Fibroblast of lung (primary cell): ENCODE measurements at regions not wholly inside any gene's neighbourhood (a gene's known extent, or its start where the extent isn't known, plus 50 kb on each side); places are given as distances from the start of the nearest gene placed in this dataset.

Experiments
- EZH2 ChIP-seq: IDR thresholded peaks from 2 replicates; pipeline ENCODE4 v1.5.1; 2012; ENCODE audit warnings: low read length, control low read depth, mild to moderate bottlenecking; ENCODE audit errors: missing control alignments
- TF ChIP-seq, protein P1 (sequence below), 2 donors: IDR thresholded peaks in 1 of 2; conservative IDR thresholded peaks in 1 of 2; 1 replicate in 1 of 2; 2 replicates in 1 of 2; pipeline ENCODE4 v1.5.1; 2011 to 2012; ENCODE audit warnings: low read length in 2 of 2, control low read depth in 1 of 2, inconsistent platforms in 1 of 2, low read depth in 1 of 2, mild to moderate bottlenecking in 1 of 2

DNA sequence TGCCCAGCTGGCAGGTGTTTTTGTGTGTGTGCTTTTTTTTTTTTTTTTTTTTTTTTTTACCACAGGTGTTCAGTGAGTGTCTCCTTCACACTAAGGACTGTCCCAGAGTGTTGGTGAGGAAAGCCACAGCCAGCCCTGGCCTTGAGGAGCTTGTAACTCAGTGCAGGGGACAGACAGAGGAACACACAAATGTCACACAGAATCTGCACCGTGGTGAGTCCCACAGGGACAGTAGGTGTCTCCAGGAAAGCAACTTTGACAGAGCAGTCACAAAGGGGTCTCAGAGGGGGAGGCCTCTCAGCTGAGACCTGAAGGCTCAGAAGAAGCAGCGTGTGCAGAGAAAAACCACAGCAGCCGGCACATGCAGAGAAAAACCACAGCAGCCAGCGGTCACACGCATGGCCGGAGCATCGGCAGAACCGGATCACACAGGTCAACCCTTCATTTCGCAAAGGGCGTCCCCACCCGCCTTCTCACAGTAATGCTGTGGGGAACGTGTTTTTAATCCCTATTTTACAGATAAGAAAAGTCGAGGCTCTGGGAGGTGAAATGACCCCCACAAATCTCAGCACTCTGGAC lies 101.7 kb upstream of the PRR5 start:
- TF ChIP-seq, protein P1, sequence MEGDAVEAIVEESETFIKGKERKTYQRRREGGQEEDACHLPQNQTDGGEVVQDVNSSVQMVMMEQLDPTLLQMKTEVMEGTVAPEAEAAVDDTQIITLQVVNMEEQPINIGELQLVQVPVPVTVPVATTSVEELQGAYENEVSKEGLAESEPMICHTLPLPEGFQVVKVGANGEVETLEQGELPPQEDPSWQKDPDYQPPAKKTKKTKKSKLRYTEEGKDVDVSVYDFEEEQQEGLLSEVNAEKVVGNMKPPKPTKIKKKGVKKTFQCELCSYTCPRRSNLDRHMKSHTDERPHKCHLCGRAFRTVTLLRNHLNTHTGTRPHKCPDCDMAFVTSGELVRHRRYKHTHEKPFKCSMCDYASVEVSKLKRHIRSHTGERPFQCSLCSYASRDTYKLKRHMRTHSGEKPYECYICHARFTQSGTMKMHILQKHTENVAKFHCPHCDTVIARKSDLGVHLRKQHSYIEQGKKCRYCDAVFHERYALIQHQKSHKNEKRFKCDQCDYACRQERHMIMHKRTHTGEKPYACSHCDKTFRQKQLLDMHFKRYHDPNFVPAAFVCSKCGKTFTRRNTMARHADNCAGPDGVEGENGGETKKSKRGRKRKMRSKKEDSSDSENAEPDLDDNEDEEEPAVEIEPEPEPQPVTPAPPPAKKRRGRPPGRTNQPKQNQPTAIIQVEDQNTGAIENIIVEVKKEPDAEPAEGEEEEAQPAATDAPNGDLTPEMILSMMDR (conservative IDR thresholded peaks at IDR 0.05 in 1 of 2, IDR thresholded peaks at IDR 0.05 in 1 of 2; ENCODE audit: low read depth in 1 of 2, low read length in 2 of 2) = no peak
- no peak for TF ChIP-seq EZH2
